GM23338 (cell line): ENCODE measurements at regions not wholly inside any gene's neighbourhood (a gene's known extent, or its start where the extent isn't known, plus 50 kb on each side); places are given as distances from the start of the nearest gene placed in this dataset.

Experiments used
- ATAC-seq: fragments of 200-7000 bp; cut with Tn5 transposase; 3 replicates; pipeline ENCODE4 v1.9.1; 2020
- DNase-seq: peaks from one replicate; pipeline ENCODE4 v3.0.0-alpha.2; 2015; ENCODE audit warnings: low spot score
- H2AFZ ChIP-seq: fragments of 200-600 bp; sonication (generic); 2 replicates; pipeline ENCODE4 v1.8.0; 2016; ENCODE audit warnings: antibody characterized with exemption, mild to moderate bottlenecking, moderate library complexity
- H3F3A ChIP-seq: fragments of 200-600 bp; sonication (generic); replicated peaks from 2 replicates; pipeline ENCODE4 v1.8.0; 2017; ENCODE audit warnings: antibody characterized with exemption, mixed run types, low read depth
- H3K27ac ChIP-seq: fragments of 200-600 bp; sonication (generic); 2 replicates; pipeline ENCODE4 v1.6.1; 2016; ENCODE audit warnings: low read depth
- H3K27me3 ChIP-seq: fragments of 200-600 bp; sonication (generic); 2 replicates; pipeline ENCODE4 v1.8.0; 2016; ENCODE audit warnings: mild to moderate bottlenecking, mixed run types, moderate library complexity; ENCODE audit not compliant: insufficient read depth
- H3K36me3 ChIP-seq: fragments of 200-600 bp; sonication (generic); 2 replicates; pipeline ENCODE4 v1.8.0; 2016; ENCODE audit warnings: mild to moderate bottlenecking; ENCODE audit not compliant: insufficient read depth
- H3K4me1 ChIP-seq: fragments of 200-600 bp; sonication (generic); 2 replicates; pipeline ENCODE4 v1.8.0; 2016; ENCODE audit warnings: mild to moderate bottlenecking, moderate library complexity; ENCODE audit not compliant: insufficient read depth
- H3K4me2 ChIP-seq: fragments of 200-600 bp; sonication (generic); 2 replicates; pipeline ENCODE4 v1.7.1; 2017; ENCODE audit warnings: mixed run types
- H3K4me3 ChIP-seq: fragments of 200-600 bp; sonication (generic); 2 replicates; pipeline ENCODE4 v1.6.1; 2016; ENCODE audit warnings: mixed run types
- H3K79me2 ChIP-seq: fragments of 200-600 bp; sonication (generic); replicated peaks from 2 replicates; pipeline ENCODE4 v1.8.0; 2017; ENCODE audit warnings: mild to moderate bottlenecking; ENCODE audit not compliant: insufficient read depth
- H3K9me2 ChIP-seq: fragments of 200-600 bp; sonication (generic); 2 replicates; pipeline ENCODE4 v1.8.0; 2017; ENCODE audit not compliant: insufficient read depth
- H4K20me1 ChIP-seq: fragments of 200-600 bp; sonication (generic); replicated peaks from 2 replicates; pipeline ENCODE4 v1.8.0; 2017; ENCODE audit warnings: mild to moderate bottlenecking; ENCODE audit not compliant: insufficient read depth
- H3K27ac Mint-ChIP-seq: 2 replicates; pipeline ENCODE4 v1.8.0; 2020; ENCODE audit warnings: inconsistent platforms, mild to moderate bottlenecking, moderate library complexity, mixed read lengths
- H3K27me3 Mint-ChIP-seq: 3 replicates; pipeline ENCODE4 v1.8.0; 2022; ENCODE audit warnings: low read depth, mild to moderate bottlenecking, moderate library complexity, mixed read lengths, inconsistent platforms; ENCODE audit not compliant: insufficient read depth, poor library complexity
- H3K36me3 Mint-ChIP-seq: 3 replicates; pipeline ENCODE4 v1.8.0; 2021; ENCODE audit warnings: low read depth, mild to moderate bottlenecking, inconsistent platforms, moderate library complexity, mixed read lengths
- H3K4me1 Mint-ChIP-seq: 3 replicates; pipeline ENCODE4 v1.8.0; 2020; ENCODE audit warnings: mild to moderate bottlenecking, inconsistent platforms, mixed read lengths
- H3K4me3 Mint-ChIP-seq: 3 replicates; pipeline ENCODE4 v1.8.0; 2021; ENCODE audit warnings: moderate library complexity, mild to moderate bottlenecking, inconsistent platforms, mixed read lengths
- H3K9me3 Mint-ChIP-seq: 3 replicates; pipeline ENCODE4 v1.8.0; 2020; ENCODE audit warnings: moderate library complexity, mild to moderate bottlenecking, inconsistent platforms, mixed read lengths
- CREB1 ChIP-seq: fragments of 250-450 bp; sonication (Bioruptor Pico); IDR thresholded peaks from 2 replicates; pipeline ENCODE4 v1.5.0; 2020; ENCODE audit warnings: low read depth, mild to moderate bottlenecking, moderate library complexity
- ETS1 ChIP-seq: IDR thresholded peaks from 2 replicates; pipeline ENCODE4 v1.6.1; 2016; ENCODE audit warnings: antibody characterized with exemption
- EZH2 ChIP-seq: fragments of 200-600 bp; sonication (generic); IDR thresholded peaks from one replicate; pipeline ENCODE4 v1.8.0; 2017; ENCODE audit warnings: antibody characterized with exemption, mild to moderate bottlenecking, low read depth; ENCODE audit not compliant: unreplicated experiment
- EZH2phosphoT487 ChIP-seq: fragments of 200-600 bp; sonication (generic); IDR thresholded peaks from one replicate; pipeline ENCODE4 v1.8.1; 2018; ENCODE audit warnings: antibody characterized with exemption; ENCODE audit not compliant: unreplicated experiment
- JUNB ChIP-seq: IDR thresholded peaks from one replicate; pipeline ENCODE4 v1.6.1; 2016; ENCODE audit warnings: antibody characterized with exemption; ENCODE audit not compliant: unreplicated experiment
- NANOG ChIP-seq: IDR thresholded peaks from 2 replicates; pipeline ENCODE4 v1.6.1; 2016; ENCODE audit warnings: antibody characterized with exemption, borderline replicate concordance
- POLR2AphosphoS5 ChIP-seq: IDR thresholded peaks from 2 replicates; pipeline ENCODE4 v1.6.1; 2016; ENCODE audit warnings: antibody characterized with exemption, low read depth
- STAT1 ChIP-seq: IDR thresholded peaks from one replicate; pipeline ENCODE4 v1.6.1; 2016; ENCODE audit warnings: antibody characterized with exemption; ENCODE audit not compliant: unreplicated experiment
- ZNF114 ChIP-seq: fragments of 250-450 bp; sonication (Bioruptor Pico); IDR thresholded peaks from 2 replicates; pipeline ENCODE4 v1.5.0; 2020; ENCODE audit warnings: mild to moderate bottlenecking, moderate library complexity
- ZNF331 ChIP-seq: fragments of 250-450 bp; sonication (Bioruptor Pico); IDR thresholded peaks from 2 replicates; pipeline ENCODE4 v1.5.0; 2020; ENCODE audit warnings: low read depth, mild to moderate bottlenecking, moderate library complexity
- TF ChIP-seq, protein P1 (sequence below): IDR thresholded peaks from one replicate; pipeline ENCODE4 v1.6.1; 2018; ENCODE audit warnings: antibody characterized with exemption; ENCODE audit not compliant: unreplicated experiment
- TF ChIP-seq, protein P2 (sequence below), 2 experiments: fragments of 200-600 bp in 1 of 2; sonication (generic) in 1 of 2; conservative IDR thresholded peaks; 2 replicates each; pipeline versions ENCODE4 v1.5.1 to v1.6.1; 2016 to 2017; ENCODE audit warnings: antibody characterized with exemption in 2 of 2, low read depth in 2 of 2, mild to moderate bottlenecking in 2 of 2, moderate library complexity in 1 of 2

DNA sequence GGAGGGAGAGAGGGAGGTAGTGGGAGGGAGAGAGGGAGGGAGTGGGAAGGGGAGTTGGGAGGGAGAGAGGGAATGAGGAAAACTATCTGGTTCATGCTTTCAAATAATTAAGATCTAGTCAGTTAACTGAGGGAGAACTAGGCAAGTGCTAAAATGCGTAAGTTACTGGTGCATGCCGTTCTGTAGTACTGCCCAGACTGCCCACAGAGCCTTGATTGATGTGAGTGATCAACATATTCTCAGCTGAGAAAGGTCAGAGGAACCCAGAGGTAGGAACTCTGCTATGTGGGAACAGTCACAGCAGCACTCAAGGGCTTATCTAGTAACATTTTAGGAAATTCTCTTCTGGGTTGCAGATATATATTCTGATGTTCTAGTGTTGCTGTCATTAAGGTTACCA is 149.8 kb upstream of the ROBO1 start:
- no peak overlapping the region for H3K27ac ChIP-seq
- H3K4me3 ChIP-seq: no peak overlapping the region
- H3K4me1 ChIP-seq: no peaks in the 10 kb centered on the region
- H2AFZ ChIP-seq: no peak overlapping the region
- no peaks in the 10 kb centered on the region for H3K36me3 Mint-ChIP-seq
- no peak overlapping the region for H3K27ac Mint-ChIP-seq
- no peaks in the 10 kb centered on the region for H3K79me2 ChIP-seq
- peak; percentile 12 for DNase-seq
- TF ChIP-seq POLR2AphosphoS5 (no peak), ZNF114 (CRISPR knock-in tag) (no peak), NANOG (no peak), ETS1 (no peak), STAT1 (no peak), ZNF331 (CRISPR knock-in tag) (no peak), EZH2 (no peak), JUNB (no peak), CREB1 (CRISPR knock-in tag) (no peak)
- TF ChIP-seq, protein P1, sequence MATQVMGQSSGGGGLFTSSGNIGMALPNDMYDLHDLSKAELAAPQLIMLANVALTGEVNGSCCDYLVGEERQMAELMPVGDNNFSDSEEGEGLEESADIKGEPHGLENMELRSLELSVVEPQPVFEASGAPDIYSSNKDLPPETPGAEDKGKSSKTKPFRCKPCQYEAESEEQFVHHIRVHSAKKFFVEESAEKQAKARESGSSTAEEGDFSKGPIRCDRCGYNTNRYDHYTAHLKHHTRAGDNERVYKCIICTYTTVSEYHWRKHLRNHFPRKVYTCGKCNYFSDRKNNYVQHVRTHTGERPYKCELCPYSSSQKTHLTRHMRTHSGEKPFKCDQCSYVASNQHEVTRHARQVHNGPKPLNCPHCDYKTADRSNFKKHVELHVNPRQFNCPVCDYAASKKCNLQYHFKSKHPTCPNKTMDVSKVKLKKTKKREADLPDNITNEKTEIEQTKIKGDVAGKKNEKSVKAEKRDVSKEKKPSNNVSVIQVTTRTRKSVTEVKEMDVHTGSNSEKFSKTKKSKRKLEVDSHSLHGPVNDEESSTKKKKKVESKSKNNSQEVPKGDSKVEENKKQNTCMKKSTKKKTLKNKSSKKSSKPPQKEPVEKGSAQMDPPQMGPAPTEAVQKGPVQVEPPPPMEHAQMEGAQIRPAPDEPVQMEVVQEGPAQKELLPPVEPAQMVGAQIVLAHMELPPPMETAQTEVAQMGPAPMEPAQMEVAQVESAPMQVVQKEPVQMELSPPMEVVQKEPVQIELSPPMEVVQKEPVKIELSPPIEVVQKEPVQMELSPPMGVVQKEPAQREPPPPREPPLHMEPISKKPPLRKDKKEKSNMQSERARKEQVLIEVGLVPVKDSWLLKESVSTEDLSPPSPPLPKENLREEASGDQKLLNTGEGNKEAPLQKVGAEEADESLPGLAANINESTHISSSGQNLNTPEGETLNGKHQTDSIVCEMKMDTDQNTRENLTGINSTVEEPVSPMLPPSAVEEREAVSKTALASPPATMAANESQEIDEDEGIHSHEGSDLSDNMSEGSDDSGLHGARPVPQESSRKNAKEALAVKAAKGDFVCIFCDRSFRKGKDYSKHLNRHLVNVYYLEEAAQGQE: no peak
- H3K27me3 ChIP-seq: no peaks in the 10 kb centered on the region
- no peak overlapping the region for H3K4me3 Mint-ChIP-seq
- no peaks in the 10 kb centered on the region for H3K9me2 ChIP-seq
- no peaks in the 10 kb centered on the region for H4K20me1 ChIP-seq
- peak; percentile 45; the same call in 2 of the 3 replicates for ATAC-seq
- no peaks in the 10 kb centered on the region for H3K36me3 ChIP-seq
- no peaks in the 10 kb centered on the region for H3F3A ChIP-seq
- no peaks in the 10 kb centered on the region for H3K27me3 Mint-ChIP-seq
- H3K4me2 ChIP-seq: no peak overlapping the region
- no peaks in the 10 kb centered on the region for H3K4me1 Mint-ChIP-seq
- no peaks in the 10 kb centered on the region for H3K9me3 Mint-ChIP-seq

- no peak for ATAC-seq
- no peak for TF ChIP-seq EZH2
- TF ChIP-seq, protein P1: no peak
- TF ChIP-seq EZH2phosphoT487: no peak
- TF ChIP-seq NANOG: no peak
- no peak for TF ChIP-seq STAT1
- TF ChIP-seq, protein P2, sequence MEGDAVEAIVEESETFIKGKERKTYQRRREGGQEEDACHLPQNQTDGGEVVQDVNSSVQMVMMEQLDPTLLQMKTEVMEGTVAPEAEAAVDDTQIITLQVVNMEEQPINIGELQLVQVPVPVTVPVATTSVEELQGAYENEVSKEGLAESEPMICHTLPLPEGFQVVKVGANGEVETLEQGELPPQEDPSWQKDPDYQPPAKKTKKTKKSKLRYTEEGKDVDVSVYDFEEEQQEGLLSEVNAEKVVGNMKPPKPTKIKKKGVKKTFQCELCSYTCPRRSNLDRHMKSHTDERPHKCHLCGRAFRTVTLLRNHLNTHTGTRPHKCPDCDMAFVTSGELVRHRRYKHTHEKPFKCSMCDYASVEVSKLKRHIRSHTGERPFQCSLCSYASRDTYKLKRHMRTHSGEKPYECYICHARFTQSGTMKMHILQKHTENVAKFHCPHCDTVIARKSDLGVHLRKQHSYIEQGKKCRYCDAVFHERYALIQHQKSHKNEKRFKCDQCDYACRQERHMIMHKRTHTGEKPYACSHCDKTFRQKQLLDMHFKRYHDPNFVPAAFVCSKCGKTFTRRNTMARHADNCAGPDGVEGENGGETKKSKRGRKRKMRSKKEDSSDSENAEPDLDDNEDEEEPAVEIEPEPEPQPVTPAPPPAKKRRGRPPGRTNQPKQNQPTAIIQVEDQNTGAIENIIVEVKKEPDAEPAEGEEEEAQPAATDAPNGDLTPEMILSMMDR (conservative IDR thresholded peaks at IDR 0.05; ENCODE audit: low read depth in 2 of 2): no peak
- TF ChIP-seq ZNF331 (CRISPR knock-in tag): no peak
- no peak for TF ChIP-seq ETS1
- TF ChIP-seq JUNB: no peak
- no peak for TF ChIP-seq CREB1 (CRISPR knock-in tag)
- no peak for TF ChIP-seq ZNF114 (CRISPR knock-in tag)
- TF ChIP-seq POLR2AphosphoS5: no peak
Observed at GRCh38 chr3:79910337-79910736, 142.5 kb upstream of the ROBO1 start.

More at GRCh38 chr3:79910337-79910736, 142.5 kb upstream of the ROBO1 start:
- no peaks in the 10 kb centered on the region for H3K27me3 Mint-ChIP-seq
- H3K4me3 Mint-ChIP-seq: no peak overlapping the region
- H3K36me3 Mint-ChIP-seq: no peaks in the 10 kb centered on the region
- H3K4me1 Mint-ChIP-seq: peaks cover 2% of the 10 kb centered on the region; the same call in 1 of the 3 replicates
- Histone ChIP-seq H3K36me3 (no peaks in the 10 kb centered on the region), H3K4me2 (no peak overlapping the region), H3K4me1 (no peaks in the 10 kb centered on the region), H3F3A (no peaks in the 10 kb centered on the region), H3K27ac (no peak overlapping the region), H3K27me3 (no peaks in the 10 kb centered on the region), H3K9me2 (no peaks in the 10 kb centered on the region), H3K79me2 (no peaks in the 10 kb centered on the region), H3K4me3 (no peak overlapping the region), H4K20me1 (no peaks in the 10 kb centered on the region), H2AFZ (no peak overlapping the region)
- no peak for DNase-seq
- no peaks in the 10 kb centered on the region for H3K9me3 Mint-ChIP-seq
- no peak overlapping the region for H3K27ac Mint-ChIP-seq
